ENCODE measurements at regions not wholly inside any gene's neighbourhood (a gene's known extent, or its start where the extent isn't known, plus 50 kb on each side); places are given as distances from the start of the nearest gene placed in this dataset.

GRCh38 chr20:39135885-39136544, 173.9 kb downstream of the DHX35 start:
- no peak for TF ChIP-seq CTCF (IDR thresholded peaks at IDR 0.05; ENCODE audit: low read depth, low read length)
- no peak for TF ChIP-seq EZH2phosphoT487 (IDR thresholded peaks at IDR 0.05; ENCODE audit: low read depth)
